Testis (tissue), 2 donors: ENCODE measurements at regions not wholly inside any gene's neighbourhood (a gene's known extent, or its start where the extent isn't known, plus 50 kb on each side); places are given as distances from the start of the nearest gene placed in this dataset.

Source experiments
- POLR2A ChIP-seq: fragments of 450-650 bp; IDR thresholded peaks from one replicate; pipeline ENCODE4 v1.6.1; 2017; ENCODE audit warnings: antibody characterized with exemption, mild to moderate bottlenecking, moderate library complexity
- TF ChIP-seq, protein P1 (sequence below), 3 experiments: fragments of 450-650 bp in 2 of 3; fragments of 200-600 bp in 1 of 3; sonication (generic) in 1 of 3; IDR thresholded peaks; one replicate each; pipeline ENCODE4 v1.5.1; 2016 to 2019; ENCODE audit warnings: antibody characterized with exemption in 3 of 3, mild to moderate bottlenecking in 2 of 3, moderate library complexity in 1 of 3

DNA sequence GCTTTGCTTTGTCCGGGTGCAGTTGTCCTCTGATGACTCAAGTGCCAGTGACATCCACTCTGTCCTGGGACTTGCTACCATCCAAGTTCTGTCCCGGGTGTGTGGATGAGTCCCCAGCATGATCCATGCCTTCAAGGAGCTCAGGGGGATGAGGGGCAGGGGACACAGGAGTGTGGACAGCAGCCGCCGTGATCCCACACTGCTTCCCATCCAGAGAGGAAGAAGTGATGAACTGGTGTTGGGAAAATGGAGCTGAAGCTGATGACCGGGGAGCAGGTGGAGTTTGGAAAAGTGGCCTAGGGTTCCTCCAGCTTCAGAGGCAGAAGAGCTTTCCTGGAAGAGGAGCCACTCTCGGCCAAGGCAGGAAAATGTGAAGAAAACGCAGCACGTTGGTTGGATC, 249.6 kb upstream of the TNRC6C start:
- TF ChIP-seq, protein P1, sequence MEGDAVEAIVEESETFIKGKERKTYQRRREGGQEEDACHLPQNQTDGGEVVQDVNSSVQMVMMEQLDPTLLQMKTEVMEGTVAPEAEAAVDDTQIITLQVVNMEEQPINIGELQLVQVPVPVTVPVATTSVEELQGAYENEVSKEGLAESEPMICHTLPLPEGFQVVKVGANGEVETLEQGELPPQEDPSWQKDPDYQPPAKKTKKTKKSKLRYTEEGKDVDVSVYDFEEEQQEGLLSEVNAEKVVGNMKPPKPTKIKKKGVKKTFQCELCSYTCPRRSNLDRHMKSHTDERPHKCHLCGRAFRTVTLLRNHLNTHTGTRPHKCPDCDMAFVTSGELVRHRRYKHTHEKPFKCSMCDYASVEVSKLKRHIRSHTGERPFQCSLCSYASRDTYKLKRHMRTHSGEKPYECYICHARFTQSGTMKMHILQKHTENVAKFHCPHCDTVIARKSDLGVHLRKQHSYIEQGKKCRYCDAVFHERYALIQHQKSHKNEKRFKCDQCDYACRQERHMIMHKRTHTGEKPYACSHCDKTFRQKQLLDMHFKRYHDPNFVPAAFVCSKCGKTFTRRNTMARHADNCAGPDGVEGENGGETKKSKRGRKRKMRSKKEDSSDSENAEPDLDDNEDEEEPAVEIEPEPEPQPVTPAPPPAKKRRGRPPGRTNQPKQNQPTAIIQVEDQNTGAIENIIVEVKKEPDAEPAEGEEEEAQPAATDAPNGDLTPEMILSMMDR (IDR thresholded peaks at IDR 0.05): no peak
- no peak for TF ChIP-seq POLR2A
